AG10803 (cell line): ENCODE measurements at regions not wholly inside any gene's neighbourhood (a gene's known extent, or its start where the extent isn't known, plus 50 kb on each side); places are given as distances from the start of the nearest gene placed in this dataset.
"Not testable (repeated sequence)": the region's sequence is repeated elsewhere in the genome, so short reads cannot be mapped to it uniquely, and the experiment has no call there.

Experiments
- DNase-seq: peaks from one replicate; pipeline ENCODE4 v3.0.0; 2010; ENCODE audit warnings: low read depth
- H3K4me3 ChIP-seq: 2 replicates; pipeline ENCODE4 v1.5.1; 2011; ENCODE audit warnings: mild to moderate bottlenecking, low read length, control low read depth
- CTCF ChIP-seq: conservative IDR thresholded peaks from 2 replicates; pipeline ENCODE4 v1.5.1; 2011; ENCODE audit warnings: mild to moderate bottlenecking, low read length, control low read depth, inconsistent platforms

- H3K4me3 ChIP-seq: no peak overlapping the region
- no peak for DNase-seq
- TF ChIP-seq CTCF: no peak
Measured at GRCh38 chr3:166593776-166594175, 756.6 kb upstream of the BCHE start.

DNA sequence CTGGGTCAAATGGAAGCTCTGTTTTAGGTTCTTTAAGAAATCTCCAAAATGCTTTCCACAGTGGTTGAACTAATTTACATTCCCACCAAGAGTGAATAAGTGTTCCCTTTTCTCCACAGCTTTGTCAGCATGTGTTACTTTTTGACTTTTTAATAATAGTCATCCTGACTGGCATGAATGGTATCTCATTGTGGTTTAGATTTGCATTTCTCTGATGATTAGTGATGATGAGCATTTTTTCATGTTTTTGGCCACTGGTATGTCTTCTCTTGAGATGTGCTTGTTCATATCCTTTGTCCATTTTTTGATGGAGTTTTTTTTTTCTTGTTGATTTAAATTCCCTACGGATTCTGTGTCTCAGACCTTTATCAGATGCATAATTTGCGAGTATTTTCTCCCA lies 745.0 kb upstream of the BCHE start:
- no peak for TF ChIP-seq CTCF
- DNase-seq: peak; percentile 0
- no peak overlapping the region for H3K4me3 ChIP-seq

DNA sequence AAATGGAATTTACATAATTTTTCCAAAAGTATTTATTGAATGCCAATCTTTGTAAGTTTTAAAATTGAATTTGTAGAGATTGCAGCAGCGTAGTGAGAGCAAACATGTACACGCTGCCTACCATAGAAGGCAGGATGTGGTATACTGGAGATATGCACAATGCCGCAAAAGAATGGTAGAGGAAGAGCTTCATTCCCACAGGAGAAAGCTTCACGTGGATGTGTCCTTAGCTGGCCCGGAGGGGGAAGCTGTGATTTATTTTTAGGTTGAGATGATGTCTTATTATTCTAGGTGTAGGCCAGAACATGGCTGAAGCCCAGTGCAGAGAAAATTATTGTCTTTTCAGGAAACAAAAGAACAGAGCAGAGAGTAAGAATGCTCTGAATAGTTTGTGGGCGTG lies 743.3 kb upstream of the BCHE start:
- DNase-seq: no peak
- no peak for TF ChIP-seq CTCF
- no peak overlapping the region for H3K4me3 ChIP-seq

- DNase-seq: no peak
Measured at GRCh38 chr3:166575161-166575560, 737.9 kb upstream of the BCHE start.

DNA sequence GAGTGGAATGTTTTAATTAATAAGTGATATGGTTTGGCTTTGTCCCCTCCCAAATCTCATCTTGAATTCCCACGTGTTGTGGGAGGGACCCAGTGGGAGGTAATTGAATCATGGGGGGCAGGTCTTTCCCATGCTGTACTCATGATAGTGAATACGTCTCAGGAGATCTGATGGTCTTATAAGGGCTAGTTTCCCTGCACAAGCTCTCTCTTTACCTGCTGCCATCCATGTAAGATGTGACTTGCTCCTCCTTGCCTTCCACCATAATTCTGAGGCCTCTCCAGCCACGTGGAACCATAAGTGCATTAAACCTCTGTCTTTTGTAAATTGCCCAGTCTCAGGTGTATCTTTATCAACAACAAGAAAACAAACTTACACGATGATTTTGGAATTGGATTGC lies 734.5 kb upstream of the BCHE start:
- not testable (repeated sequence) for H3K4me3 ChIP-seq, DNase-seq

More at GRCh38 chr3:166575161-166575560, 737.9 kb upstream of the BCHE start:
- no peak for TF ChIP-seq CTCF
- H3K4me3 ChIP-seq: no peak overlapping the region

DNA sequence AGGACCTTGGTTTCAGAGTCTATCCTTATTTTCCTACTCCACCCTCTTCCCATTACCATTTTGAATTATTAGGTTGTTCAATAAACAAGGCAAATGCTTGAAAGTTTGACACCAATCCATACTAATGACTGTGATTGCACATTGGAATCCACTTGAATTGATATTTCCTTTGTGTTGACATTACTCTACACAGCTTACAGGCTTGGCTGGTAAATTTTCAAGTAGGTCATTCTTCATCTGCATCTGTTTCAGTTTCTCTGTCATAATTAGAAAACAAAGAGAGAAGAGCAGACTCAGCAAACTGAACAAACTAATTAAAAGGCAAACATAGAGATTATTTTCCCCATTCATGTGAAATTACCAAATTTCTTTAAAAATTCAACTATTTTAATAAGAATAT lies 732.9 kb upstream of the BCHE start:
- no peak overlapping the region for H3K4me3 ChIP-seq
- TF ChIP-seq CTCF: no peak
- DNase-seq: no peak

- DNase-seq: no peak
- no peak for TF ChIP-seq CTCF
Measured at GRCh38 chr3:166569589-166569988, 732.4 kb upstream of the BCHE start.

DNA sequence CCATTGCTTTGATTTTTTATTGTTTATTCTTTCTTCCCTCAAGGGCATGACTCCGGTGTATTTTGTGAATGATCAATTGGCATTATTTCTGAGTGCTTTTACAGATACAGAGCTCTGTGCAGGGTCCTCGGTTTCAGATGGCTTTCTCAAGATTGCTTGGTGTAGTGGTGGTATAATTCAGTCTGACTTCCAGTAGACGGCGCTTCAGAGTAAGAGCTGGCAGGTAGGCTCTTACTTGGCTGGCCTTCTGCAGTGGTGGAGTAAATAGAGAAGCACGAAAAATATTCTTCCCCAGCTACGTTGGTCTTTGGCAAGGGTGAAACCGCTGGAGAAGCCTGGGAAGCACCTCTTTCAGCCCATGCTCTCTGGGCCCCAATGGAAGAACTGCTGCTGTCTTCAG lies 723.0 kb upstream of the BCHE start:
- H3K4me3 ChIP-seq: no peak overlapping the region
- TF ChIP-seq CTCF: no peak
- no peak for DNase-seq

More at GRCh38 chr3:166569589-166569988, 732.4 kb upstream of the BCHE start:
- no peak overlapping the region for H3K4me3 ChIP-seq
